ENCODE measurements at regions not wholly inside any gene's neighbourhood (a gene's known extent, or its start where the extent isn't known, plus 50 kb on each side); places are given as distances from the start of the nearest gene placed in this dataset.

DNA sequence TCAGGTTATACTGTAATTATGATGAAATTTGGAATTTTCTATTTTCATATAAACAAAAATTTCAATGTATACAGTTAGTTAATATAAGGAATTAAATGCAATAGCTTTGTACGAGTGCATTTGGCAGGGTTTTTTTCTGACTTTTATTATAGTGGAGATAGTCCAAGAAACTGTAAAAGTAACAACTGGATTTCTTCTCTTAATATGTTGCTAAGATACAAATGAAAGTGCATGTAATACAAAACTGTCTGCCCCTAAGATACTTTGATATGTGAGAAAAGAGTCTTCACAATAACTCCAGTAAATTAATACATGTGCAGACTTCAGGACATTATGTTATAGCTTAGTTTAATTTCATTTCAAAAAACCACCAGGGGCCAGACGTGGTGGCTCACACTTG lies 721.4 kb downstream of the CBLN4 start:
- TF ChIP-seq CTCF (IDR thresholded peaks at IDR 0.05) (no peak), POLR2A (IDR thresholded peaks at IDR 0.05) (no peak)
